Activated CD4-positive, alpha-beta T cell treated with anti-CD3 and anti-CD28 coated beads, Interleukin-2, amount 50 U/mL, for 4 hours (primary cell): ENCODE measurements at regions not wholly inside any gene's neighbourhood (a gene's known extent, or its start where the extent isn't known, plus 50 kb on each side); places are given as distances from the start of the nearest gene placed in this dataset.

Source experiments
- DNase-seq, 2 experiments: peaks; one replicate each; pipeline ENCODE4 v3.0.0-alpha.2; 2020

- no peak for DNase-seq
Measured at GRCh38 chr11:105227363-105227762, 87.8 kb upstream of the CARD18 start.

GRCh38 chr11:105226766-105227165 is 87.2 kb upstream of the CARD18 start:
- no peak for DNase-seq

GRCh38 chr11:105226091-105226490 is 86.5 kb upstream of the CARD18 start:
- no peak for DNase-seq

GRCh38 chr11:105224482-105225253 is 85.1 kb upstream of the CARD18 start:
- DNase-seq, result no peak

- no peak for DNase-seq
Measured at GRCh38 chr11:105220121-105220520, 80.6 kb upstream of the CARD18 start.

GRCh38 chr11:105219670-105220069 is 80.1 kb upstream of the CARD18 start:
- no peak for DNase-seq

- no peak for DNase-seq
Measured at GRCh38 chr11:105219269-105219668, 79.7 kb upstream of the CARD18 start.

GRCh38 chr11:105215528-105215927 is 76.0 kb upstream of the CARD18 start:
- no peak for DNase-seq

- DNase-seq, result no peak
Measured at GRCh38 chr11:105211806-105212554, 72.4 kb upstream of the CARD18 start.

- DNase-seq, result no peak
Measured at GRCh38 chr11:105208019-105208418, 68.5 kb upstream of the CARD18 start.

- DNase-seq, result no peak
Measured at GRCh38 chr11:105206633-105207032, 67.1 kb upstream of the CARD18 start.

- DNase-seq, result no peak
Measured at GRCh38 chr11:105204636-105205035, 65.1 kb upstream of the CARD18 start.

- DNase-seq, result no peak
Measured at GRCh38 chr11:105203569-105204240, 64.1 kb upstream of the CARD18 start.

GRCh38 chr11:105202844-105203548 is 63.4 kb upstream of the CARD18 start:
- peak; percentile 1 to 4 for DNase-seq

GRCh38 chr11:105202422-105202821 is 62.9 kb upstream of the CARD18 start:
- no peak for DNase-seq

GRCh38 chr11:105201166-105201565 is 61.6 kb upstream of the CARD18 start:
- no peak for DNase-seq

GRCh38 chr11:105197071-105197815 is 57.7 kb upstream of the CARD18 start:
- DNase-seq, result no peak

GRCh38 chr11:105193260-105193659 is 53.7 kb upstream of the CARD18 start:
- no peak for DNase-seq

GRCh38 chr11:105192115-105192514 is 52.5 kb upstream of the CARD18 start:
- DNase-seq, result no peak

- DNase-seq, result no peak
Measured at GRCh38 chr11:105189581-105189980, 50.0 kb upstream of the CARD18 start.
